Activated naive CD4-positive, alpha-beta T cell treated with anti-CD3 and anti-CD28 coated beads, Interleukin-2, amount 50 U/mL, for 72 hours (primary cell): ENCODE measurements at regions not wholly inside any gene's neighbourhood (a gene's known extent, or its start where the extent isn't known, plus 50 kb on each side); places are given as distances from the start of the nearest gene placed in this dataset.

ENCODE experiments used
- ATAC-seq, 2 donors: fragments of 150-1000 bp; cut with Tn5 transposase; 2 replicates each; pipeline ENCODE4 v1.10.0; 2021; ENCODE audit warnings: mild to moderate bottlenecking in 2 of 2, moderate library complexity in 2 of 2
- DNase-seq, 2 donors: peaks; one replicate each; pipeline ENCODE4 v3.0.0; 2021 to 2022; ENCODE audit warnings: low spot score in 2 of 2
- H3K27ac Mint-ChIP-seq, 2 donors: one replicate each; pipeline ENCODE4 v1.8.0; 2022; ENCODE audit warnings: mild to moderate bottlenecking in 2 of 2, mixed read lengths in 2 of 2
- H3K36me3 Mint-ChIP-seq, 2 donors: one replicate each; pipeline ENCODE4 v1.8.0; 2022; ENCODE audit warnings: mixed read lengths in 2 of 2
- H3K9me3 Mint-ChIP-seq, 2 donors: one replicate each; pipeline ENCODE4 v1.8.0; 2022; ENCODE audit warnings: mixed read lengths in 2 of 2

DNA sequence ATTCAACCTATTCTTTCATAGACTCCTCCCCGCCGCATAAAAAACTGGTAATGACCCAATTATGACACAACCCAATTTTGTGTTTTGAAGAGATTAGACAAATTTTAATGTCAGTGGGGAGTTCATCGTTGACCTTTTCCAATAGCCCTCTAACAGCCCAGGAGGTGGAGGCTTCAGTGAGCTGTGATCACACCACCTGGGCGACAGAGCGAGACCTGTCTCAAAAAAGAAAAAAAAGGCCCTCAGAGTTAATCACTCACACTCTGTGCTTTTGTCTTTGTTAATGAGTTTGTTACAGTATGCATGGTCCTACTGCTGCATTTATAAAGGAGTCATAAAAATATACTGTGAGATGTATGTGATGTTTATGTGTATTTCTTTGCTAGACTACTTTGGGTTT, 510.6 kb downstream of the CPS1 start:
- DNase-seq = no peak
- peaks cover 0 to 5% of the 10 kb centered on the region in 2 donors for H3K9me3 Mint-ChIP-seq
- no peak for ATAC-seq
- no peak overlapping the region for H3K27ac Mint-ChIP-seq
- H3K36me3 Mint-ChIP-seq = no peaks in the 10 kb centered on the region

DNA sequence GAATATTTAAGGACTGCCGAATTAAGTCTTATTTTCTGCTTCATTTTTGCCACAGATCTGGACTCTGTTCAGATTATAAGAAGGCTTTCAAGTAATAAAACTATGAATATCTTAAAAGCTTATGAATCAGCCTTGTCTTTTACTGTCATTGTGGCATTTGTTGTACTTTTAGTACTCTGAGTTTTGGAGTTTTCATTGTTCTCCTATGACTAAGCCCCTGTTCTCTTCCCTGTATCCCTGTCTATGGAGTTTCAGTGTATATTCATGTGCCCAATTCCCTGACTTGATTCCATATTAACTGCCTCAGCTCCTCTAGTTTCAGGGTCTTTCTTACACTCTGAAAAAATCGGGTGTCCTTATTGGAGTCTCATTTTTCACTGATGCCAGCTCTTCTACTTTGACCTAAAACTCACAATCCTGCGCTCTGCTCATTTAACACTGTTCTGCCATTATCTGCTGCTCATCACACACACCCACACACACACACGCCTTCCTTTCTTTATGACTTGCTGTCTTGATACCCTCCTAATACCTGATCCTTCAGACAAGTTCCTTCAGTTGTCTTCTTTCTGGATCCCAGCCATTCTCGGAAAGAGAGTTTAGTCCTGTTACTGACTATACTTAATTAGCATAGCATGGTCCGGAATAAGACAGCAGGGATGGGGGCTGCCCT, 511.8 kb downstream of the CPS1 start:
- no peak for DNase-seq
- no peak overlapping the region for H3K27ac Mint-ChIP-seq
- peaks cover 0 to 5% of the 10 kb centered on the region in 2 donors for H3K9me3 Mint-ChIP-seq
- H3K36me3 Mint-ChIP-seq = no peaks in the 10 kb centered on the region
- ATAC-seq = no peak

DNA sequence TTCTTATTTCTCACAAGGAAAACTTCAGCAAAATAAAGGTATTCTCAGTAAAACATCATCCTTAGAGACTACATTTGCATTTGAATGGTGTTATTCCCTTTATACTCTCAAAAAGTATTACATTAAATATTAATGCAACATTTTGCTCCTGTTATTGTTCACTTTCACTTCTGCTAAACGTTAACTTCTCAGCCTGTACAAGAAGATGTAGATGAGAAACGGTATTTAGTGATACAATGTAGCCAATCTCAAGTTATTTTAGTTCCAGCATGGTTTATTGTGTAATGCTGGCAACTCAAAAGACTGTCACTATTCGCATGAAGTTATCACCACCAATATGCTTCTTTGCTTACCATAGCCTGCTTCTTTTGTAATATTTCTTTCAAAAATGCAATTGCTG, 514.1 kb downstream of the CPS1 start:
- Mint-ChIP-seq H3K36me3 (no peaks in the 10 kb centered on the region), H3K27ac (no peak overlapping the region), H3K9me3 (peaks cover 0 to 5% of the 10 kb centered on the region in 2 donors)
- DNase-seq = no peak
- no peak for ATAC-seq

DNA sequence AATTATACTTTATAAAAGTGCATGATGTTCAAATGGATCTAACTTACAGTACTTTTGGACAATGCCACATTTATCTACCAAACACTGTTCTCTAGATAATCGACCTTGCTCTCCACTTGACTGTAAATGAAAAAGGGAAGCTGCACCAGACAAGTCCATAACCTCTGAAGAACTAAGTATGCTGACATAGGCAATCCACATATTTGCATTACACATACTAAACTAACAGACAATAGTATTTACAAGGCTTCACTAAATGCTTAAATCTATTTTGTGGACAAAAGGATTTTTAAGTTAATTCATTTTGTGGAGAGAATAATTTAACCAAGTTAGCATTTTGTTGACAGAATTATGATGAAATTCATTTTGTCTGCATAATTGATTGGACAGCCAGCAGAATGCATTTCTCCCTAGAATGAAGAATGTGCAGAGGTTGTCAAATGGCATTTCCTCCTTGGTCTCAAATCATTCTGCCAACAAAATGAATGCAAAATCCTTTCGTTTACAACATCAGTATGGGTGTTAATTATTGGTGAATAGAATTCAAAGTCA, 520.9 kb downstream of the CPS1 start:
- no peak overlapping the region for H3K27ac Mint-ChIP-seq
- no peak for DNase-seq

DNA sequence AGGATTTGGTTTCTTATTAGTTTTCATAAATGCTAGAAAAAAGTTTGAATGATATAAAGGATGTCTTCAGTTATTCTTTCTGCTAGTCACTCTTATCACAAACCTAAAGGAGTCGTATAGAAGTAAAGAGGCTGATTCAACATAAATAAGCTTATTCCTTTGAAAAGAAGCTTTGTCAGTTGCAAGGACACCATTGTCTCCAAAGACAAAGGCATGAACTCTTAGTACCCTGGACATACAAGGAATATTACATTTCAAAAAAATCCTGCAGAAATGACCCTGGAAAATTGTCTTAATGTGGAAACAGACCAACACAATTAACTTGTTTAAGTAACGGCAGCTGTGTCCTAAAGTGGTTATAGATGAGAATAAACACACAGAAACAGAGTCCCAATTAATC, 528.0 kb downstream of the CPS1 start:
- ATAC-seq = no peak
- Mint-ChIP-seq H3K36me3 (no peaks in the 10 kb centered on the region), H3K9me3 (peaks cover 0 to 4% of the 10 kb centered on the region in 2 donors), H3K27ac (no peak overlapping the region)
- no peak for DNase-seq

More for the DNA sequence above, 520.9 kb downstream of the CPS1 start:
- ATAC-seq = no peak
- Mint-ChIP-seq H3K9me3 (peaks cover 0 to 4% of the 10 kb centered on the region in 2 donors), H3K36me3 (no peaks in the 10 kb centered on the region)

DNA sequence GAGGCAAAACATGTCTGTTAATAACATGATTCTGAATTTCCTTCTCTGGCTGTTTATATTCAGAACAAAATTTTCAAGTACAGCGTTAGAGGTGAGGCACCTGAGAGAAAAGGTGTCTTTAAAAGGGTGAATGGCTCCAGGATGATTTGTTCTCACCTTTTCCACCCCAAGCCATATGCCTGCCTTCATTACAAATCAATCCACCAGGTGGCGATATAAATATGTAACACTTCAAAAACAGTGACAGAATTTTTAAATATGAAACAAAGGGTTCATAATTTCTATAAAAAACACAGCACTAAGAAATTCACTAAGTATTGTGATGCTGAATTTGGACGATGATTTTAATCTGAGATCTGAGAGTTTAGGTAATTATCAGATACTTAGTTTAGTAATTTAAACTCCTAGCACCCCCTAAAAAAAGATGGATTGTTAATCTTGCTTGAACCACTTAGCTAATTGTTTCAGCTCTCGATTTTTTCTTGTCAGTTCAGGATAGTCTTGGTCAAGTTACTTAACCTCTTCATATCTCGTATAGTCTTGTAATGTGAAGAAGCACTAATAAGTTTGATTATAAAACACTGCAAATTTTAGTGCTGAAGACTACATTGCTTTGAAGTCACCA, 528.8 kb downstream of the CPS1 start:
- ATAC-seq = no peak
- Mint-ChIP-seq H3K9me3 (peaks cover 0 to 4% of the 10 kb centered on the region in 2 donors), H3K36me3 (no peaks in the 10 kb centered on the region), H3K27ac (no peak overlapping the region)
- peak in 1 of 2 donors; percentile 14 for DNase-seq

DNA sequence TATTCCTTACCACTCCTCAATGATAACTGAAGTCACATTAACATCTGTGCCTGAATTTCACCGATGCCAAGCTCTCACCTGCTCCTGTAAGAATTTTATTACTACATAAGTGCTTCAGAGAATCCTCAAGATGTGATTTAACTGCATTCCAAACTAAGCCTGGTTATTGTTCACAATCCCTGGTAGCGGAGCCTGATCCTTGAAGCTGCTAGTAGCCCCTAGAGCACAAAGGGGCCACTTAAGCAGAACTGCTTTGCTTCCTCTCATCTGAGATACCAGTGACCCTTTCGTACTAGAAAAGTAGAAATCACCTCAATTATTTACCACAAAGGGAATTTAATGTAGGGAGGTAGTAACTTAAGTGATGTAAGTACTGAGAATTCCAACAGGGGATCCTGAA, 529.6 kb downstream of the CPS1 start:
- Mint-ChIP-seq H3K27ac (no peak overlapping the region), H3K9me3 (peaks cover 0 to 3% of the 10 kb centered on the region in 2 donors), H3K36me3 (no peaks in the 10 kb centered on the region)
- ATAC-seq (no peak), DNase-seq (no peak)

DNA sequence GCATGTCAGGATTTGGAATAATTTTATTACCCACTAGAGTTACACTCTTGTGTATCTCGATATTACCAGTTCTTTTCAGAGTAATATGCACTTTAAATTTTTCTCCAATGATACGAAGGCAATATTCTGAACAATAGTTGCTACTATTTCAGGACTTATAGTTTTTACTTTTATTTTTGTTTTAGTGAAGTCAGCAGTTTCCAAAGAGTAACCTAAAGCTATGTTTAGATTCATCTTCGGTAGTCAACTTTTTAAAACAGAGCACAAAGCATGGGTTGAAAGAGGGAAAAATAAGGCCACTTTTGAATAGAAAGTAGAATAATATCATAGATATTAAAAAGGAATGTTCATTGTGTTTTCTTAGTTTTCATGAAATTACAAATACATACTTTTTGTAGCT, 532.7 kb downstream of the CPS1 start:
- no peak overlapping the region for H3K27ac Mint-ChIP-seq
- ATAC-seq (no peak), DNase-seq (no peak)
- no peaks in the 10 kb centered on the region for H3K36me3 Mint-ChIP-seq
- H3K9me3 Mint-ChIP-seq = no peaks in the 10 kb centered on the region

DNA sequence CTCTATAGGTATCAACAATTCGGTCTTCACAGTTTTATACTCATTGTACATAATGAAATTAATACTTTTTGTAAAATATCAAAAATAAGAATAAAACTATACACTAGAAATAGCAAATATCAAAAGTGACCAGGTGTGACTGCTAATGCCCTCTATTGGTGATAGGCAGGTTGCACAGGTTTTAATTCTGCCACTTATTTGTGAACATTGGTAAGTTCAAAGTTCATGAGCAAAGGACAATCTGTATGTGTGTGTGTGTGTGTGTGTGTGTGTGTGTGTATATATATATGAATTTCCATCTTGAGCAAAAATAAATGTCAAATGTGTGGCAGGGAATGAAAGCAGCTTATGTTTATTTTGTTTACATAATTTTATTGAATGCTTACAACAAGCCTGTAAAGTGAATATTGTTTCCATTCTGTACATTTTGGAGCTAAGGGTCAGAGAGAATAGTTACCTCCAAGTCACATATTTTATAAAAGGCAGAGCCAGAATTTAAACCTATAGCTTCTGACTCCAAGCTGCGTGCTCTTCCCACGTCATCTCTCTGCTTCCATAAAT, 537.4 kb downstream of the CPS1 start:
- H3K27ac Mint-ChIP-seq = no peak overlapping the region
- no peak for DNase-seq
- ATAC-seq = no peak
- no peaks in the 10 kb centered on the region for H3K36me3 Mint-ChIP-seq
- peaks cover 0 to 12% of the 10 kb centered on the region in 2 donors for H3K9me3 Mint-ChIP-seq

DNA sequence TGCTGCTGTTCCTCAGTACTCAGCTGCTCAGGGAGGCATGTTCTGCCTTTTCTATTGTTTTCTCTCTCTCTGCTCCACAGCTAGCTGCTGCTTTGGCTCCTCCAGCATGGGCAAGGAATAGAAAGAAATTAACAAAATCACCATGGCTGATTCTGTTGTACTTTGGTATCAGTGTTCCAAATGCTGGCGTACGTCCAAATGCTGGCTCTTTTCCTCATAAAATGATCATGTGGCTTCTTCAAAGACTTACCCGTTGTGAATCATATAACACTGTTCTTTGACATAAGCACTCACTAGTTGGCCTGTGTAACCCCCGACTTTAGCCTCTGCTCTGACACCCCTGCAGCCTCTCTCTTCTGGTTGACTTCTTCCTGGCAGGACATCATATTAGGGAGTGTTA, 547.6 kb downstream of the CPS1 start:
- no peaks in the 10 kb centered on the region for H3K36me3 Mint-ChIP-seq
- H3K9me3 Mint-ChIP-seq = peaks cover 0 to 8% of the 10 kb centered on the region in 2 donors
- H3K27ac Mint-ChIP-seq = no peak overlapping the region
- DNase-seq = no peak
- ATAC-seq = no peak

DNA sequence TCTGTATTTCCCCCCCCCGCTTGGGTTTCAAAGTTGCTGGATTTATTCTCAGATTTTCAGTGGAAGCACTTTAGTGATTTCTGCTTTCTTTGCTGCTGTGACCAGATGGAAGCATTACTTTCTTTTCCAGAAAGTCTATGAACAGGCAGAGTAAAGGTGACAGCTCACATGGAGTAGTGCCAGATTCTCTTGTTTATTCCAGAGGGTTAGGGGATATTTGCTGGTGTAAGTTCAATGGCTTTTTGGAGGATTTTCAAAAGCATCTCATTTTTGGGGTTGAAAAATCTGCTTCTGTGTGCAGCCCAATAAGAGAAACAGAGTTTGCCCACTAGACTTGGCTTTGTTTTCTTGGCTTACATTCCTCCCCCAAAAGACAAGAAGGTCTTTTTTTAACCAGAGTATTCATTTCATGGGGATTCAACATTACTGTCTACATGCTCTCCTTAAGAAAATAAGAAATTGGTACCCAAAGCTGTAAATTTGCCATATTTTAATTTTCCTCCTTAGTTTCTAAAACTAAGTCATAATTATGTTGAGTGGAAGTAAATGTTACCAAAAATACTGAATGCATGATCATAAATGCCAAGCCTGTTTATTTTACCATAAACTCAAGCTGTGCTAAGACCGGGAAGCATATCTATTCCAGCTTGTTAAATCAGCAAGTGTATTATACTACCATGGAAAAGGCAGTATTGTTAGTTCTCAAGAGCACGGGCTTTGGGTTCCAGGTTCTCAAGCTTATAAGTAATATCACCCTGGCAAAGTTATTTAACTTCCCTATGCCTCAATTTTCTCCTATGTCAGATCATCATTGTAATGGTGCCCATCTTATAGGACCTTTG, 557.2 kb downstream of the CPS1 start:
- Mint-ChIP-seq H3K9me3 (no peaks in the 10 kb centered on the region), H3K36me3 (no peaks in the 10 kb centered on the region), H3K27ac (no peak overlapping the region)
- no peak for ATAC-seq
- DNase-seq = no peak

DNA sequence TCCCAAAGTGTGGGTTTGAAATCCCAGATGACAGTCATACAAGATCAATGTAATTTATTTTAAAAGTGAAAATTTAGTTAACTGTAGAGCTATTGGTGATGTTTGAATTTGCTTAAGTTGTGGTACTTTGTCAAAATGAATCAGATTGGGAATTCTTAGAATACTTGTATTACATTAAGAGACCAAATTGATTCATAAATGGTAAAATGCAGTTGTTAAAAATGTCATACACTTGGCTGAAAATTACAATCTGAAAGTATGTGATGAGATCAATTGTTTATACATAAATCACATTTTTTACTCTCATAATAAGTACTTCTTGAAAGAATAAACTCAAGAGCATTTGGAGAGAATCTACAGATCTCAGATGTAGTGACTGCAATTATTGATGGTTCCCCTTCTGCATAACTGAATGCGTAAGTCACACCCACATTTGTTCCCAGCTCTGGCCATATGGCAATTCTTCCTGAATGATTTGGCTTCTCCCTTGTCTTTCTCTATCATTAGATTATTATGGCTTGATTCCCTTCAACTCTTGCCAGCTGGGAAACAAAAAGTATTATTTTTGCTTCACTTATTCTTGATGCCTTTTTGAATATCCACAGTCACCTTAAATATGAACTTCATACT, 558.5 kb downstream of the CPS1 start:
- no peaks in the 10 kb centered on the region for H3K36me3 Mint-ChIP-seq
- H3K27ac Mint-ChIP-seq = no peak overlapping the region
- DNase-seq = no peak
- peaks cover under 1% of the 10 kb centered on the region in 2 donors for H3K9me3 Mint-ChIP-seq
- ATAC-seq = no peak

DNA sequence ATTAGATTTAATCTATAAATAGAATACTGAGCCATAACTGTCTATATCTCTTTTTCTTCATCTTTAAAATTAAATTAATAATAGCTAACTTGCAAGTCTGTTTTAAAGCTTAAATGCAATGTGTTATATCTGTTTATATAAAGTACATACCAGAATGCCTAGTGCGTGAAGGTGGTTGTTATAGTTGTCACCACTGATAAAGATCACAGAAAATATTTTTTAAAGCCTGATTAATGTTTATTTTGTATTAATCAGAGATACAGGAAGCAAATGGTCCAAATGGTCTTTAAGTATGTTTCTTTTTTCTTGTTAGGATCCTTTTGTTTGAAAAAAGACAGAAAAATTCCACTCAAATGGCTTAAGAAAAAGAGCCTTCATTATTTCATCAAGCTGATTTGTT, 560.6 kb downstream of the CPS1 start:
- Mint-ChIP-seq H3K27ac (no peak overlapping the region), H3K36me3 (no peaks in the 10 kb centered on the region), H3K9me3 (peaks cover 5% of the 10 kb centered on the region in 2 donors)
- DNase-seq (no peak), ATAC-seq (no peak)

DNA sequence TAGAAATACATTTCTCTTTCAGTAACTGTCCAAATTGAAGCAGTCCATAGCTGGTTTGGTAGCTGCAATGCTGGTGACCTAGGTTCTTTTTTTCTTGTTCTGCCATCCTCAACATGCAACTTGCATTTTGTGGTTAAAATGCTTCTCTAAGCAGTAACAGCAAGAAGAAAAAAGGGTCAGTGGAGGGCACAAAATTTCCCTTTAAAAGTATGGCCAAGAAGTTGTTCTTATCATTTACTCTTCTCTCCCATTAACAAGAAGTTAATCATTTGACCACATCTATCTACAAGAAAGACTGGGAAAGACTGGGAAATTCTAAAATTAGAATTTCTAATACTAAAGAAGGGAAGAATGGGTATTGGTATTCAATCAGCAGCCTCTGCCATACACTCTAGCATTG, 569.9 kb downstream of the CPS1 start:
- Mint-ChIP-seq H3K9me3 (peaks cover 0 to 3% of the 10 kb centered on the region in 2 donors), H3K36me3 (no peaks in the 10 kb centered on the region), H3K27ac (no peak overlapping the region)
- ATAC-seq (no peak), DNase-seq (no peak)

DNA sequence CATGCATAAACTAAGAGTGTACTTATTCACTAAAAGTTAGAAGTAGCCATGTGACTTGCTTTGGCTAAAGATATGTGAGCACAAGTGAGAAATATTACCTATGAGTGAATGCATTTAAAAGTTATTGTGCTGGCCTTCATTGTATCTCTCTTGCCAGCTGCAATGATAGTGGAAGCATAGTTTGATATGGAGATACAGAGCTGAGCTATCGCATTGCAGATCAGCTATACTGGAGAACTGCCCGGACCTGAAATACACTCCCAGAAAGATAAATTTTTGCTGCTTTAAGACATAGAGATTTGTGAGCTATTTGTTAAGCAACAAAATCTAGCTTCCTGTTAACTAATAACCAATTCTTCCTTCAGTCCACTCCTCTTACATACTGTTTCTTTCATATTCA, 571.1 kb downstream of the CPS1 start:
- peaks cover 3% of the 10 kb centered on the region in 2 donors for H3K9me3 Mint-ChIP-seq
- ATAC-seq = no peak
- no peaks in the 10 kb centered on the region for H3K36me3 Mint-ChIP-seq
- DNase-seq = no peak
- no peak overlapping the region for H3K27ac Mint-ChIP-seq

DNA sequence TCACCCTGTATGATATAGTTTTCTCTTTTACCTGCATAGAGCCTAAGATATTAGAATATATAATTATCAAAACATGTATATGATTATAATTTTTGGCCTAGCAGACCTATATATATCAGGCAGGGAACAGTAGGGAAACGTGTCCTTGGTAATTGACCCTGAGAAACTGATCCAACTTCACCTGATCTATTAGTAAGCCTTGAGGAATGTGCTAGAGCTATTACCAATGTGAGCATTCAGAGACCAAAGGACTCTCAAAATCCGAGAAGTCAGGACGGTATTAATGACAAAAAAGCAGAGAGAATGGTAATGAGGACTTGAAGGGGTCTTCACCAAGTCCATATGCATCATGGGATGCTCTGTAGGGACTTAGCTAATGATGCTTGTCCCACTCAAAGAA, 571.9 kb downstream of the CPS1 start:
- ATAC-seq (no peak), DNase-seq (no peak)
- no peaks in the 10 kb centered on the region for H3K36me3 Mint-ChIP-seq
- H3K27ac Mint-ChIP-seq = no peak overlapping the region
- peaks cover 0 to 3% of the 10 kb centered on the region in 2 donors for H3K9me3 Mint-ChIP-seq
